ENCODE measurements at regions not wholly inside any gene's neighbourhood (a gene's known extent, or its start where the extent isn't known, plus 50 kb on each side); places are given as distances from the start of the nearest gene placed in this dataset.

GRCh38 chr14:46074061-46074460 is 577.5 kb downstream of the RPL10L start (continued):
- TF ChIP-seq ZNF764 (CRISPR knock-in tag; IDR thresholded peaks at IDR 0.05; ENCODE audit: low read depth) (no peak), ZSCAN29 (IDR thresholded peaks at IDR 0.05) (no peak), THAP7 (CRISPR knock-in tag; IDR thresholded peaks at IDR 0.05) (no peak), ELF2 (CRISPR knock-in tag; IDR thresholded peaks at IDR 0.05) (no peak), OTX1 (CRISPR knock-in tag; IDR thresholded peaks at IDR 0.05) (no peak), KLF6 (CRISPR knock-in tag; IDR thresholded peaks at IDR 0.05; ENCODE audit: borderline replicate concordance) (no peak)

- 0% methylated on average over 6 of the region's 10 CpGs for WGBS (ENCODE audit: insufficient coverage, low coverage, missing lambda C conversion rate)
- Histone ChIP-seq H2AFZ (ENCODE audit: low read depth, low read length) (no peak overlapping the region), H4K20me1 (replicated peaks; ENCODE audit: control insufficient read depth, insufficient read depth, low read length) (no peaks in the 10 kb centered on the region), H3K79me2 (ENCODE audit: control insufficient read depth, insufficient read depth, low read length) (no peaks in the 10 kb centered on the region), H3K9me3 (replicated peaks; ENCODE audit: control insufficient read depth, insufficient read depth, low read depth, low read length) (no peaks in the 10 kb centered on the region), H3K4me2 (ENCODE audit: insufficient read depth, low read length) (no peak overlapping the region), H3K9me1 (ENCODE audit: control insufficient read depth, insufficient read depth, low read length) (no peaks in the 10 kb centered on the region), H3K4me1 (replicated peaks in 1 of 2; ENCODE audit: control insufficient read depth in 2 of 2, insufficient read depth in 2 of 2, low read length in 2 of 2) (no peaks in the 10 kb centered on the region), H3K36me3 (ENCODE audit: control insufficient read depth, insufficient read depth, low read length) (no peaks in the 10 kb centered on the region), H3K4me3 (no peak overlapping the region), H3K9ac (ENCODE audit: insufficient read depth in 1 of 2, low read depth in 2 of 2, low read length in 2 of 2) (no peak overlapping the region), H3K27ac (ENCODE audit: extremely low read depth, low read depth, low read length) (no peak overlapping the region), H3K27me3 (ENCODE audit: control insufficient read depth in 2 of 2, insufficient read depth in 2 of 2, low read length in 2 of 2) (no peaks in the 10 kb centered on the region)
- TF ChIP-seq ETV5 (CRISPR knock-in tag; IDR thresholded peaks at IDR 0.05; ENCODE audit: low read depth) (no peak), ETS1 (conservative IDR thresholded peaks at IDR 0.05; ENCODE audit: control insufficient read depth, low read depth, low read length) (no peak), CHCHD3 (CRISPR knock-in tag; IDR thresholded peaks at IDR 0.05) (no peak), SRSF1 (IDR thresholded peaks at IDR 0.05; ENCODE audit: low read depth, low read length) (no peak), HOMEZ (CRISPR knock-in tag; IDR thresholded peaks at IDR 0.05) (no peak), USF1 (CRISPR knock-in tag; IDR thresholded peaks at IDR 0.05) (no peak), BACH1 (tag; IDR thresholded peaks at IDR 0.05) (no peak), YY1 (IDR thresholded peaks at IDR 0.05; ENCODE audit: borderline replicate concordance in 1 of 3, control insufficient read depth in 1 of 3, extremely low read depth in 1 of 3, insufficient read depth in 3 of 3, insufficient read length in 1 of 3, insufficient replicate concordance in 2 of 3, low read depth in 1 of 3, low read length in 2 of 3) (no peak), HLTF (IDR thresholded peaks at IDR 0.05) (no peak), RBM15 (IDR thresholded peaks at IDR 0.05; ENCODE audit: insufficient read depth, low read length) (no peak), PHB (CRISPR knock-in tag; IDR thresholded peaks at IDR 0.05) (no peak), CBX1 (IDR thresholded peaks at IDR 0.05; ENCODE audit: low read depth) (no peak)
- POLR2A ChIA-PET: no interaction called here
- CTCF ChIA-PET (ENCODE audit: low intra/inter-chr PET ratio): no interaction called here
- DNase-seq (ENCODE audit: extremely low read depth in 1 of 4, low spot score in 3 of 4) (no peak), ATAC-seq (no peak), FAIRE-seq (no peak)
- BruUV-seq (replicated peaks): no TSS peak
- in situ Hi-C loops (cut with MboI): no loop called here
- intact Hi-C loops (cut with micrococcal nuclease): no loop called here
Observed at GRCh38 chr14:46063872-46064271, 587.7 kb downstream of the RPL10L start.
